ENCODE measurements at regions not wholly inside any gene's neighbourhood (a gene's known extent, or its start where the extent isn't known, plus 50 kb on each side); places are given as distances from the start of the nearest gene placed in this dataset.

- no peak for DNase-seq
Measured at GRCh38 chr4:127533028-127533700, 99.6 kb upstream of the INTU start.

GRCh38 chr4:127534041-127534825 lies 98.5 kb upstream of the INTU start:
- no peak for DNase-seq

GRCh38 chr4:127538016-127538415 lies 94.7 kb upstream of the INTU start:
- no peak for DNase-seq

- DNase-seq: no peak
Measured at GRCh38 chr4:127540497-127541025, 92.2 kb upstream of the INTU start.

GRCh38 chr4:127545271-127545670 lies 87.5 kb upstream of the INTU start:
- DNase-seq: no peak

GRCh38 chr4:127548990-127549925 lies 83.5 kb upstream of the INTU start:
- no peak for DNase-seq

- DNase-seq: no peak
Measured at GRCh38 chr4:127555106-127555505, 77.7 kb upstream of the INTU start.

GRCh38 chr4:127558088-127558487 lies 74.7 kb upstream of the INTU start:
- no peak for DNase-seq

GRCh38 chr4:127558489-127559407 lies 74.0 kb upstream of the INTU start:
- DNase-seq: no peak

- DNase-seq: no peak
Measured at GRCh38 chr4:127559981-127560380, 72.8 kb upstream of the INTU start.

GRCh38 chr4:127560755-127561154 lies 72.0 kb upstream of the INTU start:
- no peak for DNase-seq

- DNase-seq: no peak
Measured at GRCh38 chr4:127574643-127575042, 58.1 kb upstream of the INTU start.

- DNase-seq: no peak
Measured at GRCh38 chr4:127575888-127576287, 56.9 kb upstream of the INTU start.

GRCh38 chr4:127578491-127578890 lies 54.3 kb upstream of the INTU start:
- no peak for DNase-seq

GRCh38 chr4:127578967-127579366 lies 53.8 kb upstream of the INTU start:
- DNase-seq: no peak

- no peak for DNase-seq
Measured at GRCh38 chr4:127579821-127580220, 52.9 kb upstream of the INTU start.

- no peak for DNase-seq
Measured at GRCh38 chr4:127580300-127580699, 52.5 kb upstream of the INTU start.

GRCh38 chr4:127580891-127581290 lies 51.9 kb upstream of the INTU start:
- DNase-seq: no peak
